HepG2 (cell line): ENCODE measurements at regions not wholly inside any gene's neighbourhood (a gene's known extent, or its start where the extent isn't known, plus 50 kb on each side); places are given as distances from the start of the nearest gene placed in this dataset.
"Not testable (repeated sequence)": the region's sequence is repeated elsewhere in the genome, so short reads cannot be mapped to it uniquely, and the experiment has no call there.

Experiments
- ATAC-seq: fragments of 200-7000 bp; cut with Tn5 transposase; 3 replicates; pipeline ENCODE4 v1.9.1; 2020; ENCODE audit warnings: mild to moderate bottlenecking, moderate library complexity
- BruUV-seq: library from RNA; stranded (reverse); fragments of 400-500 nt; replicated peaks from 2 replicates; lab custom pipeline; 2021; lab: Mats Ljungman, UMichigan
- CTCF ChIA-PET: fragments of 300-600 bp; formaldehyde crosslinking; extraction: SDS; loops from one replicate; lab custom pipeline; 2021; ENCODE audit warnings: low total read pairs, inconsistent platforms, low intra/inter-chr PET ratio; lab: Yijun Ruan, JAX
- POLR2A ChIA-PET: fragments of 350-600 bp; sonication (Branson Sonifier 250); formaldehyde crosslinking; loops from one replicate; lab custom pipeline; 2020; ENCODE audit warnings: antibody characterized with exemption, inconsistent platforms; lab: Yijun Ruan, JAX
- DNase-seq: peaks from one replicate; pipeline ENCODE4 v3.0.0-alpha.2; 2015; ENCODE audit warnings: low spot score
- FAIRE-seq: peaks from 3 replicates; lab custom pipeline; 2011; peaks lifted over from hg19 to GRCh38; lab: Jason Lieb, UNC
- H2AFZ ChIP-seq: one replicate; pipeline ENCODE4 v1.6.1; 2011; ENCODE audit warnings: low read length, inconsistent platforms
- H3K27ac ChIP-seq: fragments of 300-600 bp; 3 replicates; pipeline ENCODE4 v1.8.0; 2011; ENCODE audit warnings: mixed run types, mild to moderate bottlenecking, mixed read lengths, low read length, inconsistent platforms; ENCODE audit not compliant: insufficient read depth; ENCODE audit errors: extremely low read length
- H3K27me3 ChIP-seq, 2 experiments: fragments of 200-600 bp in 1 of 2; 2 replicates in 1 of 2; 3 replicates in 1 of 2; pipeline versions ENCODE4 v1.6.0 to v1.8.0; 2011; ENCODE audit warnings: low read length in 2 of 2, mild to moderate bottlenecking in 2 of 2, moderate library complexity in 2 of 2, inconsistent platforms in 1 of 2; ENCODE audit not compliant: insufficient read depth in 2 of 2, control insufficient read depth in 1 of 2
- H3K36me3 ChIP-seq, 2 experiments: fragments of 200-600 bp in 1 of 2; replicated peaks in 1 of 2; 2 replicates in 1 of 2; 3 replicates in 1 of 2; pipeline versions ENCODE4 v1.5.1 to v1.8.0; 2011; ENCODE audit warnings: low read length in 2 of 2, inconsistent platforms in 1 of 2; ENCODE audit not compliant: insufficient read depth in 2 of 2, control insufficient read depth in 1 of 2
- H3K4me1 ChIP-seq: 2 replicates; pipeline ENCODE4 v1.5.1; 2012; ENCODE audit warnings: low read length, inconsistent platforms; ENCODE audit not compliant: insufficient read depth
- H3K4me2 ChIP-seq: 2 replicates; pipeline ENCODE4 v1.6.0; 2011; ENCODE audit warnings: low read depth, low read length, inconsistent platforms
- H3K4me3 ChIP-seq, 3 experiments: fragments of 200-600 bp in 1 of 3; sonication (generic), shearing (Covaris generic) in 1 of 3; replicated peaks in 1 of 3; 2 replicates each; pipeline ENCODE4 v1.5.1; 2011 to 2016; ENCODE audit warnings: low read length in 3 of 3, inconsistent platforms in 2 of 3, low read depth in 2 of 3, mild to moderate bottlenecking in 2 of 3, control low read depth in 1 of 3, mixed read lengths in 1 of 3; ENCODE audit not compliant: insufficient read depth in 1 of 3
- H3K79me2 ChIP-seq: one replicate; pipeline ENCODE4 v1.6.1; 2011; ENCODE audit warnings: low read length, inconsistent platforms; ENCODE audit not compliant: insufficient read depth
- H3K9ac ChIP-seq: 2 replicates; pipeline ENCODE4 v1.6.0; 2011; ENCODE audit warnings: mild to moderate bottlenecking, low read depth, low read length, inconsistent platforms; ENCODE audit not compliant: insufficient read depth
- H3K9me3 ChIP-seq: 2 replicates; pipeline ENCODE4 v1.5.1; 2012; ENCODE audit warnings: mild to moderate bottlenecking, low read length
- H4K20me1 ChIP-seq: 2 replicates; pipeline ENCODE4 v1.6.0; 2011; ENCODE audit warnings: inconsistent platforms, mild to moderate bottlenecking, low read length, moderate library complexity; ENCODE audit not compliant: insufficient read depth
- WGBS: methylation state at CpG from one replicate; pipeline ENCODE4 v1.1.6; 2017; ENCODE audit warnings: low lambda C conversion rate; 5-methylcytosine and 5-hydroxymethylcytosine counted together
- in situ Hi-C: cut with HindIII; loops from 2 replicates; pipeline ENCODE4 v1.10.0; 2017; ENCODE audit warnings: low pct_unique_long_range_greater_than_20kb; ENCODE audit not compliant: extremely low pct_ligation_motif_present
- intact Hi-C: fragments of 100-400 bp; cut with micrococcal nuclease; formaldehyde crosslinking; loops from one replicate; pipeline ENCODE4 v1.10.0; 2022; ENCODE audit not compliant: unreplicated experiment

GRCh38 chr2:111348316-111348715, 227.6 kb downstream of the BCL2L11 start:
- H3K4me1 ChIP-seq, intact Hi-C loops, H3K9ac ChIP-seq, H4K20me1 ChIP-seq, H3K9me3 ChIP-seq, H3K27me3 ChIP-seq, H3K36me3 ChIP-seq, CTCF ChIA-PET, H3K4me2 ChIP-seq, H3K79me2 ChIP-seq, H3K4me3 ChIP-seq, DNase-seq, H3K27ac ChIP-seq, BruUV-seq, POLR2A ChIA-PET, in situ Hi-C loops, H2AFZ ChIP-seq: not testable (repeated sequence)
- ATAC-seq (peak; percentile 87), FAIRE-seq (peak; percentile 79)
- WGBS: 83% methylated on average over 2 of the region's 7 CpGs

DNA sequence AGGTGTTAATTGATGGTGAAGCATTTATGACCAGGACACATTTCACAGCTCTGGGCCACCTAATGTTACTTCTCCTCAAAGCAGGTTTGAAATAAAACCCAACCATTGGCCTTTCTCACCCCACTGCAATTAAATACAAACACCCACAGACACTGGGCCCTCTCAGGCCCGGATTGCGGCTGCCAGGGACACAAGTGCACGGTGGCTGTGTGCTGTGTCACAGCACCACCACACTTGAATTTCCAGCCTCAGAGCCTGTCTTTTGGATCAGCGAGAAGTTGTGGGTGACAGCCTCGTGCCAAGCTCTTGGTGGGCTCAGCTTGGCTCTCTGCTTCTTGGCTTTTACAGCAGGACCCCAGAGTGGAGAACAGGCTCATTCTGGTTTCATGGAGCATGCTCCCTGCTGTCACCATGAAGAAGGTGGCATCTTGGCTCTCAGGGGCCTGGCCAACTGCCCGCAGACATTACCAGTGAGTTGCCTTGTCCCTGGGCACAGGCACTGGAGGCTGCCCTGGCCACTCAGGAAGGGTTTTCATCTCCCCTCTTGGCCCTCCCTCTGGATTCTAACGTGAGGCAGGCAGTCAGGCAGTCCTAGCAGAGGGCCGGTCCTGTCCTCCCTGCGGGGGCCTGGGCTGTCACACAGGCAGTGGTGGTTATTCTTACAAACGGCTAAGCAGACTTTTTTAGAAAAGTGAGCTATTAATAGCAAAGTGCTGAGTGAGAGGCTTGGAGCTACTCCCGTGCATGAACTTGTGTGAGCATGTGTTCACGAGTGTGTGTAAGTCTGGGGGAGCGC, 234.5 kb downstream of the BCL2L11 start:
- CTCF ChIA-PET, H3K27ac ChIP-seq, DNase-seq, H3K4me2 ChIP-seq, in situ Hi-C loops, H3K4me1 ChIP-seq, H3K9ac ChIP-seq, ATAC-seq, H3K27me3 ChIP-seq, BruUV-seq, H3K9me3 ChIP-seq, intact Hi-C loops, H4K20me1 ChIP-seq, H3K4me3 ChIP-seq, H3K79me2 ChIP-seq, POLR2A ChIA-PET, H2AFZ ChIP-seq, FAIRE-seq, H3K36me3 ChIP-seq: not testable (repeated sequence)
- 96% methylated on average over 8 of the region's 13 CpGs for WGBS

DNA sequence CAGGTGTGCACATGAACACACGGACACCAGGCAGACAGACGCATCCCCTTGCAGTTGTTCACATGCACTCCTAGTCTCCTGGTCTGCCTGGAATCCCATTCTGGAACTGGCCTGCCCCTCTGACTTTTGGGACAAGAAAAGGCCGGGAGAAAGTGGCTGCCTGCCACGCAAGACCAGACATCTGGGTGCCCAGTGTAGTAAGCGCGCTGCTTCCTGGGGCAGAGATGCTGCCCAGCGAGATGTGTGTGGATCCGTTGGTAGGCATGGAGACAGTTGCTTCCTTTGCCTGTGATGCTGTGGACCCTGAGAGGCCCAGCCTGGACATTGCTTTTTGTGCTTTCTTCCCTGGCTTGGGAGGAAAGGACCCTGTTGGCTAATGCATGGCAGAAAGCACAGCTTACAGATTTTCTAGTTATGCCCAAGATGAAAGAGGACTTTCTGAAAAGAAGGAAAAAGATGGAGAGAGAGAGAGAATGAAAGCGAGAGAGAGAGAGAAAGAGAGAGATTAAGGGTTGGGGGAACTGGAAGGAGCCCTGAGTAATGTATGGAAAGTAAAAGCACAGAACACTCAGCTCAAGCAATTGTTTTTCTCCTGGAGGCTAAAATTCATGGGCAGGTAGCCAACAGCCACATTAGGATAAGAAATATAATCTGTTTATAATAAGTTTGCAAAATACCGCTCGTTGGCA, 235.3 kb downstream of the BCL2L11 start:
- H3K27ac ChIP-seq, ATAC-seq, H3K9ac ChIP-seq, CTCF ChIA-PET, in situ Hi-C loops, H3K4me2 ChIP-seq, DNase-seq, intact Hi-C loops, H3K79me2 ChIP-seq, H4K20me1 ChIP-seq, H3K36me3 ChIP-seq, H3K4me3 ChIP-seq, H3K4me1 ChIP-seq, FAIRE-seq, BruUV-seq, H3K9me3 ChIP-seq, H2AFZ ChIP-seq, POLR2A ChIA-PET, H3K27me3 ChIP-seq: not testable (repeated sequence)
- 98% methylated on average over 7 of the region's 11 CpGs for WGBS

GRCh38 chr2:111356512-111357031, 235.9 kb downstream of the BCL2L11 start:
- H3K9ac ChIP-seq, H2AFZ ChIP-seq, H3K79me2 ChIP-seq, H3K4me1 ChIP-seq, H3K4me3 ChIP-seq, intact Hi-C loops, POLR2A ChIA-PET, DNase-seq, H3K36me3 ChIP-seq, FAIRE-seq, in situ Hi-C loops, H3K27me3 ChIP-seq, CTCF ChIA-PET, H3K4me2 ChIP-seq, H3K27ac ChIP-seq, H4K20me1 ChIP-seq, H3K9me3 ChIP-seq, BruUV-seq: not testable (repeated sequence)
- WGBS: 86% methylated on average over 3 of the region's 6 CpGs
- peak; percentile 48 for ATAC-seq
